ENCODE measurements at regions not wholly inside any gene's neighbourhood (a gene's known extent, or its start where the extent isn't known, plus 50 kb on each side); places are given as distances from the start of the nearest gene placed in this dataset.

- TF ChIP-seq YY1 (IDR thresholded peaks at IDR 0.05; ENCODE audit: insufficient read depth, insufficient read length) (no peak), ZNF274 (IDR thresholded peaks at IDR 0.05; ENCODE audit: low read depth, low read length) (no peak)
These were observed 102.1 kb upstream of the CMC1 start for GRCh38 chr3:28139288-28139687.

Measured in NT2/D1 (cell line).